GM12878 (cell line): ENCODE measurements at regions not wholly inside any gene's neighbourhood (a gene's known extent, or its start where the extent isn't known, plus 50 kb on each side); places are given as distances from the start of the nearest gene placed in this dataset.

Source experiments
- ATAC-seq: fragments of 200-7000 bp; cut with Tn5 transposase; 3 replicates; pipeline ENCODE4 v1.9.1; 2020; ENCODE audit warnings: mild to moderate bottlenecking, moderate library complexity
- BruUV-seq: library from RNA; stranded (reverse); fragments of 400-500 nt; replicated peaks from 2 replicates; lab custom pipeline; 2021; lab: Mats Ljungman, UMichigan
- CTCF ChIA-PET: fragments of 300-600 bp; sonication (Branson Sonifier 250); formaldehyde crosslinking; extraction: SDS; loops from one replicate; lab custom pipeline; 2021; ENCODE audit warnings: inconsistent platforms; lab: Yijun Ruan, JAX
- POLR2A ChIA-PET: fragments of 350-600 bp; formaldehyde crosslinking; extraction: SDS; loops from one replicate; lab custom pipeline; 2021; ENCODE audit warnings: inconsistent platforms; lab: Charles Lee
- RAD21 ChIA-PET: fragments of 300-600 bp; sonication (Branson Sonifier 250); formaldehyde crosslinking; loops from one replicate; lab custom pipeline; 2023; ENCODE audit warnings: antibody characterized with exemption; ENCODE audit not compliant: unreplicated experiment; lab: Charles Lee
- SMC1A ChIA-PET: fragments of 300-600 bp; sonication (Branson Sonifier 250); formaldehyde crosslinking; loops from one replicate; lab custom pipeline; 2023; ENCODE audit not compliant: unreplicated experiment, uncharacterized antibody; lab: Charles Lee
- DNase-seq: peaks from one replicate; pipeline ENCODE4 v3.0.0-alpha.2; 2011; ENCODE audit warnings: low read depth, low spot score
- FAIRE-seq: peaks from 3 replicates; lab custom pipeline; 2011; peaks lifted over from hg19 to GRCh38; lab: Jason Lieb, UNC
- H2AFZ ChIP-seq: 2 replicates; pipeline ENCODE4 v1.6.0; 2011; ENCODE audit warnings: low read depth, low read length, control low read depth; ENCODE audit not compliant: control insufficient read depth
- H3K27ac ChIP-seq: 2 replicates; pipeline ENCODE4 v1.5.1; 2011; ENCODE audit warnings: control low read depth; ENCODE audit not compliant: control insufficient read depth, insufficient read depth
- H3K27me3 ChIP-seq, 2 experiments: replicated peaks in 1 of 2; 2 replicates each; pipeline versions ENCODE4 v1.6.0 to v1.6.1; 2011; ENCODE audit warnings: low read length in 1 of 2; ENCODE audit not compliant: control insufficient read depth in 2 of 2, insufficient read depth in 2 of 2
- H3K36me3 ChIP-seq, 2 experiments: 2 replicates each; pipeline ENCODE4 v1.5.1; 2011; ENCODE audit warnings: low read length in 1 of 2; ENCODE audit not compliant: control insufficient read depth in 2 of 2, insufficient read depth in 2 of 2
- H3K4me1 ChIP-seq: 2 replicates; pipeline ENCODE4 v1.6.1; 2011; ENCODE audit warnings: mild to moderate bottlenecking, low read length, moderate library complexity, mixed read lengths; ENCODE audit not compliant: control insufficient read depth, insufficient read depth
- H3K4me2 ChIP-seq: 2 replicates; pipeline ENCODE4 v1.6.0; 2011; ENCODE audit warnings: control low read depth; ENCODE audit not compliant: control insufficient read depth, insufficient read depth
- H3K4me3 ChIP-seq: fragments of 200-600 bp; sonication (generic); 2 replicates; pipeline ENCODE4 v1.5.1; 2016
- H3K79me2 ChIP-seq: 2 replicates; pipeline ENCODE4 v1.6.0; 2011; ENCODE audit warnings: low read length; ENCODE audit not compliant: control insufficient read depth, insufficient read depth
- H3K9ac ChIP-seq: 2 replicates; pipeline ENCODE4 v1.8.0; 2011; ENCODE audit warnings: low read length, control low read depth, mixed read lengths; ENCODE audit not compliant: control insufficient read depth, insufficient read depth
- H3K9me3 ChIP-seq: replicated peaks from 3 replicates; pipeline ENCODE4 v1.5.1; 2011; ENCODE audit warnings: mild to moderate bottlenecking, low read length; ENCODE audit not compliant: control insufficient read depth, insufficient read depth
- H4K20me1 ChIP-seq: 2 replicates; pipeline ENCODE4 v1.6.0; 2011; ENCODE audit not compliant: control insufficient read depth, insufficient read depth
- CEBPB ChIP-seq, 2 experiments: fragments of 150-350 bp in 1 of 2; IDR thresholded peaks; 2 replicates each; pipeline ENCODE4 v1.6.1; 2012 to 2014; ENCODE audit warnings: low read depth in 2 of 2, low read length in 2 of 2, borderline replicate concordance in 1 of 2, inconsistent platforms in 1 of 2
- CTCF ChIP-seq, 3 experiments: IDR thresholded peaks in 2 of 3; conservative IDR thresholded peaks in 1 of 3; 2 replicates each; pipeline ENCODE4 v1.5.1; 2011; ENCODE audit warnings: low read depth in 3 of 3, low read length in 3 of 3, mild to moderate bottlenecking in 3 of 3, control low read depth in 2 of 3, moderate library complexity in 2 of 3, inconsistent platforms in 1 of 3, mixed read lengths in 1 of 3; ENCODE audit not compliant: control insufficient read depth in 2 of 3, insufficient read depth in 1 of 3; ENCODE audit errors: extremely low read depth in 1 of 3
- EP300 ChIP-seq, 2 experiments: fragments of 150-350 bp in 1 of 2; IDR thresholded peaks; 2 replicates each; pipeline ENCODE4 v1.6.1; 2011 to 2012; ENCODE audit warnings: low read depth in 2 of 2, low read length in 2 of 2, borderline replicate concordance in 1 of 2, improper control_type of control experiment in 1 of 2, inconsistent platforms in 1 of 2; ENCODE audit not compliant: control insufficient read depth in 1 of 2
- HSF1 ChIP-seq: fragments of 150-350 bp; IDR thresholded peaks from 2 replicates; pipeline ENCODE4 v1.6.1; 2014; ENCODE audit warnings: mild to moderate bottlenecking, low read depth, low read length
- KAT2A ChIP-seq: conservative IDR thresholded peaks from 2 replicates; pipeline ENCODE4 v1.6.1; 2011; ENCODE audit warnings: low read depth, low read length; ENCODE audit not compliant: control insufficient read depth
- LARP7 ChIP-seq: fragments of 450-650 bp; IDR thresholded peaks from 2 replicates; pipeline ENCODE4 v1.6.1; 2017; ENCODE audit warnings: mild to moderate bottlenecking
- PML ChIP-seq: IDR thresholded peaks from 2 replicates; pipeline ENCODE4 v1.6.1; 2012; ENCODE audit warnings: low read length, inconsistent platforms
- POLR2AphosphoS2 ChIP-seq: IDR thresholded peaks from 2 replicates; pipeline ENCODE4 v1.6.1; 2011; ENCODE audit warnings: low read depth, mild to moderate bottlenecking, low read length, improper control_type of control experiment, moderate library complexity
- POU2F2 ChIP-seq: IDR thresholded peaks from 3 replicates; pipeline ENCODE4 v1.6.1; 2011; ENCODE audit warnings: low read depth, mild to moderate bottlenecking, low read length, borderline replicate concordance
- RFX5 ChIP-seq: IDR thresholded peaks from 2 replicates; pipeline ENCODE4 v1.6.1; 2011; ENCODE audit warnings: low read depth, low read length, improper control_type of control experiment
- RUNX3 ChIP-seq: IDR thresholded peaks from 2 replicates; pipeline ENCODE4 v1.6.1; 2012; ENCODE audit warnings: low read length, inconsistent platforms
- SPI1 ChIP-seq: IDR thresholded peaks from 2 replicates; pipeline ENCODE4 v1.6.1; 2011; ENCODE audit warnings: low read depth, mild to moderate bottlenecking, low read length, moderate library complexity, borderline replicate concordance; ENCODE audit not compliant: insufficient read depth
- SREBF1 ChIP-seq: IDR thresholded peaks from 2 replicates; pipeline ENCODE4 v1.6.1; 2012; ENCODE audit warnings: mild to moderate bottlenecking, low read length
- STAT1 ChIP-seq: fragments of 450-650 bp; conservative IDR thresholded peaks from 2 replicates; pipeline ENCODE4 v1.6.1; 2014; ENCODE audit warnings: antibody characterized with exemption, mild to moderate bottlenecking
- TAF1 ChIP-seq: IDR thresholded peaks from 2 replicates; pipeline ENCODE4 v1.6.1; 2011; ENCODE audit warnings: mild to moderate bottlenecking, low read depth, low read length, borderline replicate concordance
- TARDBP ChIP-seq: IDR thresholded peaks from 2 replicates; pipeline ENCODE4 v1.6.1; 2016; ENCODE audit warnings: borderline replicate concordance
- ZBTB33 ChIP-seq: fragments of 450-650 bp; IDR thresholded peaks from 2 replicates; pipeline ENCODE4 v1.6.1; 2017; ENCODE audit warnings: mild to moderate bottlenecking
- ZNF622 ChIP-seq: fragments of 450-650 bp; IDR thresholded peaks from 2 replicates; pipeline ENCODE4 v1.6.1; 2017; ENCODE audit warnings: mild to moderate bottlenecking, inconsistent platforms
- WGBS: methylation state at CpG from one replicate; pipeline ENCODE4 v1.1.6; 2016; ENCODE audit warnings: low lambda C conversion rate; ENCODE audit not compliant: insufficient replicate concordance, insufficient coverage; ENCODE audit errors: missing lambda C conversion rate; 5-methylcytosine and 5-hydroxymethylcytosine counted together
- in situ Hi-C: fragments of 300-500 bp; cut with MboI; formaldehyde crosslinking; loops from 9 replicates; pipeline ENCODE4 v1.14.3; 2018; ENCODE audit warnings: mixed read lengths
- intact Hi-C: fragments of 100-400 bp; cut with micrococcal nuclease; formaldehyde crosslinking; loops from one replicate; pipeline ENCODE4 v1.14.2; 2022; ENCODE audit not compliant: unreplicated experiment

- Histone ChIP-seq H3K36me3 (no peaks in the 10 kb centered on the region), H3K27ac (no peak overlapping the region), H3K4me3 (no peak overlapping the region), H3K79me2 (no peaks in the 10 kb centered on the region), H3K9ac (no peak overlapping the region), H3K27me3 (no peaks in the 10 kb centered on the region), H3K4me2 (no peak overlapping the region), H4K20me1 (no peaks in the 10 kb centered on the region; the same call in 1 of the 2 replicates), H3K4me1 (no peaks in the 10 kb centered on the region), H3K9me3 (no peaks in the 10 kb centered on the region), H2AFZ (no peak overlapping the region)
- no peak for DNase-seq
- FAIRE-seq = no peak
- CTCF ChIA-PET = interaction anchor here (0.8 to 4.0 kb wide), 13 partner anchors 9 to 442 kb away, joined by 3 to 107 read pairs (median 3); no protein-coding TSS in a partner anchor
- 0% methylated on average over 3 of the region's 3 CpGs for WGBS
- BruUV-seq = no TSS peak
- RAD21 ChIA-PET = interaction anchor here (0.6 to 2.9 kb wide), 7 partner anchors 13 to 119 kb away, joined by 3 to 52 read pairs (median 3); no protein-coding TSS in a partner anchor
- intact Hi-C loops (loop anchor here (1.0 kb wide), 1 partner anchor 117 kb away; no protein-coding TSS in a partner anchor), in situ Hi-C loops (no loop called here)
- SMC1A ChIA-PET = interaction anchor here (0.8 to 2.7 kb wide), 7 partner anchors 11 to 120 kb away, joined by 3 to 48 read pairs (median 3); no protein-coding TSS in a partner anchor
- no peak for ATAC-seq
- POLR2A ChIA-PET = interaction anchor here (0.7 kb wide), 1 partner anchor 16 kb away, joined by 5 read pairs; no protein-coding TSS in a partner anchor
- TF ChIP-seq LARP7 (no peak), ZNF622 (no peak), TARDBP (no peak), TAF1 (no peak), HSF1 (no peak), CEBPB (IDR thresholded peaks at IDR 0.05; ENCODE audit: borderline replicate concordance in 1 of 2, low read depth in 2 of 2, low read length in 2 of 2) (no peak), POU2F2 (no peak), STAT1 (no peak), CTCF (IDR thresholded peaks at IDR 0.05 in 2 of 3, conservative IDR thresholded peaks at IDR 0.05 in 1 of 3; ENCODE audit: control insufficient read depth in 2 of 3, extremely low read depth in 1 of 3, insufficient read depth in 1 of 3, low read depth in 3 of 3, low read length in 3 of 3) (no peak; a peak in 1 of 6 replicates), SREBF1 (no peak), KAT2A (no peak), RFX5 (no peak), POLR2AphosphoS2 (no peak), SPI1 (no peak), RUNX3 (no peak), EP300 (IDR thresholded peaks at IDR 0.05; ENCODE audit: borderline replicate concordance in 1 of 2, control insufficient read depth in 1 of 2, low read depth in 2 of 2, low read length in 2 of 2) (no peak), PML (no peak), ZBTB33 (no peak)
These were observed 147.7 kb downstream of the CHD1L start for GRCh38 chr1:147390185-147390542.
